ENCODE measurements at regions not wholly inside any gene's neighbourhood (a gene's known extent, or its start where the extent isn't known, plus 50 kb on each side); places are given as distances from the start of the nearest gene placed in this dataset.

GRCh38 chr1:190759807-190760206 lies 282.1 kb upstream of the BRINP3 start:
- TF ChIP-seq ZNF8 (CRISPR knock-in tag; IDR thresholded peaks at IDR 0.05) (no peak), RARB (CRISPR knock-in tag; IDR thresholded peaks at IDR 0.05) (no peak), ISL1 (CRISPR knock-in tag; IDR thresholded peaks at IDR 0.05) (no peak), SNAI2 (CRISPR knock-in tag; IDR thresholded peaks at IDR 0.05) (no peak), ESRRG (CRISPR knock-in tag; IDR thresholded peaks at IDR 0.05) (no peak), ARNTL (CRISPR knock-in tag; IDR thresholded peaks at IDR 0.05; ENCODE audit: borderline replicate concordance, low read depth) (no peak), PPARA (CRISPR knock-in tag; IDR thresholded peaks at IDR 0.05; ENCODE audit: borderline replicate concordance) (no peak), CSDC2 (CRISPR knock-in tag; IDR thresholded peaks at IDR 0.05) (no peak), OSR1 (CRISPR knock-in tag; IDR thresholded peaks at IDR 0.05) (no peak), ZC3H10 (CRISPR knock-in tag; IDR thresholded peaks at IDR 0.05) (no peak), GLIS3 (CRISPR knock-in tag; IDR thresholded peaks at IDR 0.05) (no peak), ZNF565 (CRISPR knock-in tag; conservative IDR thresholded peaks at IDR 0.05; ENCODE audit: low read depth) (no peak), TSHZ2 (CRISPR knock-in tag; IDR thresholded peaks at IDR 0.05) (no peak), ZFP30 (CRISPR knock-in tag; IDR thresholded peaks at IDR 0.05) (no peak), ZFP3 (CRISPR knock-in tag; IDR thresholded peaks at IDR 0.05) (no peak)
- TF ChIP-seq, protein P1, sequence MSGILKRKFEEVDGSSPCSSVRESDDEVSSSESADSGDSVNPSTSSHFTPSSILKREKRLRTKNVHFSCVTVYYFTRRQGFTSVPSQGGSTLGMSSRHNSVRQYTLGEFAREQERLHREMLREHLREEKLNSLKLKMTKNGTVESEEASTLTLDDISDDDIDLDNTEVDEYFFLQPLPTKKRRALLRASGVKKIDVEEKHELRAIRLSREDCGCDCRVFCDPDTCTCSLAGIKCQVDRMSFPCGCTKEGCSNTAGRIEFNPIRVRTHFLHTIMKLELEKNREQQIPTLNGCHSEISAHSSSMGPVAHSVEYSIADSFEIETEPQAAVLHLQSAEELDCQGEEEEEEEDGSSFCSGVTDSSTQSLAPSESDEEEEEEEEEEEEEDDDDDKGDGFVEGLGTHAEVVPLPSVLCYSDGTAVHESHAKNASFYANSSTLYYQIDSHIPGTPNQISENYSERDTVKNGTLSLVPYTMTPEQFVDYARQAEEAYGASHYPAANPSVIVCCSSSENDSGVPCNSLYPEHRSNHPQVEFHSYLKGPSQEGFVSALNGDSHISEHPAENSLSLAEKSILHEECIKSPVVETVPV (CRISPR knock-in tag; IDR thresholded peaks at IDR 0.05), result no peak
- TF ChIP-seq, protein P2, sequence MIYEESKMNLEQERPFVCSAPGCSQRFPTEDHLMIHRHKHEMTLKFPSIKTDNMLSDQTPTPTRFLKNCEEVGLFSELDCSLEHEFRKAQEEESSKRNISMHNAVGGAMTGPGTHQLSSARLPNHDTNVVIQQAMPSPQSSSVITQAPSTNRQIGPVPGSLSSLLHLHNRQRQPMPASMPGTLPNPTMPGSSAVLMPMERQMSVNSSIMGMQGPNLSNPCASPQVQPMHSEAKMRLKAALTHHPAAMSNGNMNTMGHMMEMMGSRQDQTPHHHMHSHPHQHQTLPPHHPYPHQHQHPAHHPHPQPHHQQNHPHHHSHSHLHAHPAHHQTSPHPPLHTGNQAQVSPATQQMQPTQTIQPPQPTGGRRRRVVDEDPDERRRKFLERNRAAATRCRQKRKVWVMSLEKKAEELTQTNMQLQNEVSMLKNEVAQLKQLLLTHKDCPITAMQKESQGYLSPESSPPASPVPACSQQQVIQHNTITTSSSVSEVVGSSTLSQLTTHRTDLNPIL (CRISPR knock-in tag; IDR thresholded peaks at IDR 0.05; ENCODE audit: low read depth), result no peak
- TF ChIP-seq, protein P3, sequence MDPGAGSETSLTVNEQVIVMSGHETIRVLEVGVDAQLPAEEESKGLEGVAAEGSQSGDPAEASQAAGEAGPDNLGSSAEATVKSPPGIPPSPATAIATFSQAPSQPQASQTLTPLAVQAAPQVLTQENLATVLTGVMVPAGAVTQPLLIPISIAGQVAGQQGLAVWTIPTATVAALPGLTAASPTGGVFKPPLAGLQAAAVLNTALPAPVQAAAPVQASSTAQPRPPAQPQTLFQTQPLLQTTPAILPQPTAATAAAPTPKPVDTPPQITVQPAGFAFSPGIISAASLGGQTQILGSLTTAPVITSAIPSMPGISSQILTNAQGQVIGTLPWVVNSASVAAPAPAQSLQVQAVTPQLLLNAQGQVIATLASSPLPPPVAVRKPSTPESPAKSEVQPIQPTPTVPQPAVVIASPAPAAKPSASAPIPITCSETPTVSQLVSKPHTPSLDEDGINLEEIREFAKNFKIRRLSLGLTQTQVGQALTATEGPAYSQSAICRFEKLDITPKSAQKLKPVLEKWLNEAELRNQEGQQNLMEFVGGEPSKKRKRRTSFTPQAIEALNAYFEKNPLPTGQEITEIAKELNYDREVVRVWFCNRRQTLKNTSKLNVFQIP (CRISPR knock-in tag; IDR thresholded peaks at IDR 0.05; ENCODE audit: borderline replicate concordance, low read depth), result no peak
- no peak for ATAC-seq

DNA sequence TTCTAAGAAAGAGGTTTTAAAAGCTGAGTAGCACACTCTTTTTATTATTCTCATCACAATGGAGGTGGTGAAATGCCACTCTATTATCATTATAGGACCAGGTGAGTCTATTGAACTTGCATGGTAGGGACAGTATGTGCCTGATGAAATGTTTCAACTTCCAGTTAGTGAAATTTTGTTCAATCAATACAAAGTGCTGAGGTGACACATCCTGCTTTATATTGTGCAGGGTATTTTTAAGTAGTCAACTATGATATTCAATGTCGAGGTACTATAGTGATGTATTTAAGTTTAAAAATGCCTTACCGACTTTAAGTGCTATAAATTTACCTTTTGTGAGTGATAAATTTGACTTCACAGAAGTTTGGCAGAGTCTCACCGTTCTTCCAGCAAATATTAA lies 284.7 kb upstream of the BRINP3 start:
- no peak for TF ChIP-seq ARNTL (CRISPR knock-in tag; IDR thresholded peaks at IDR 0.05; ENCODE audit: borderline replicate concordance, low read depth)
- TF ChIP-seq, protein P2 (CRISPR knock-in tag; IDR thresholded peaks at IDR 0.05; ENCODE audit: low read depth), result no peak
- no peak for TF ChIP-seq GLIS3 (CRISPR knock-in tag; IDR thresholded peaks at IDR 0.05)
- no peak for TF ChIP-seq ZNF8 (CRISPR knock-in tag; IDR thresholded peaks at IDR 0.05)
- no peak for TF ChIP-seq TOX (CRISPR knock-in tag; IDR thresholded peaks at IDR 0.05; ENCODE audit: borderline replicate concordance)
- TF ChIP-seq, protein P3 (CRISPR knock-in tag; IDR thresholded peaks at IDR 0.05; ENCODE audit: borderline replicate concordance, low read depth), result no peak
- no peak for TF ChIP-seq BACH2 (CRISPR knock-in tag; IDR thresholded peaks at IDR 0.05; ENCODE audit: borderline replicate concordance)
- no peak for TF ChIP-seq ZFP3 (CRISPR knock-in tag; IDR thresholded peaks at IDR 0.05)
- TF ChIP-seq CSDC2 (CRISPR knock-in tag; IDR thresholded peaks at IDR 0.05), result no peak
- TF ChIP-seq ZNF70 (CRISPR knock-in tag; IDR thresholded peaks at IDR 0.05), result no peak
- no peak for TF ChIP-seq ZC3H10 (CRISPR knock-in tag; IDR thresholded peaks at IDR 0.05)
- no peak for TF ChIP-seq PATZ1 (CRISPR knock-in tag; IDR thresholded peaks at IDR 0.05; ENCODE audit: borderline replicate concordance)
- TF ChIP-seq ZFP30 (CRISPR knock-in tag; IDR thresholded peaks at IDR 0.05), result no peak
- TF ChIP-seq SNAI2 (CRISPR knock-in tag; IDR thresholded peaks at IDR 0.05), result no peak
- ATAC-seq, result no peak

All from SK-N-SH treated with all-trans-retinoic acid at 6 μM for 48 hours (cell line).